ENCODE measurements at regions not wholly inside any gene's neighbourhood (a gene's known extent, or its start where the extent isn't known, plus 50 kb on each side); places are given as distances from the start of the nearest gene placed in this dataset.
A peak's percentile ranks its signal among the peaks of the same experiment; 100 is the strongest.

- H3K27ac ChIP-seq = no peak overlapping the region
- no peak overlapping the region for H3K4me3 ChIP-seq
- H3K36me3 ChIP-seq = no peaks in the 10 kb centered on the region
- H3K4me1 ChIP-seq (replicated peaks) = no peaks in the 10 kb centered on the region
- no peak for TF ChIP-seq POLR2A (IDR thresholded peaks at IDR 0.05)
- no peak for DNase-seq (ENCODE audit: low spot score)
- intact Hi-C loops (cut with DNase I) = no loop called here
- 56% methylated on average over 7 of the region's 7 CpGs for WGBS
- peaks cover 2% of the 10 kb centered on the region for H3K27me3 ChIP-seq (replicated peaks; ENCODE audit: insufficient read depth)
- no peaks in the 10 kb centered on the region for H3K9me3 ChIP-seq
These were observed 83.9 kb upstream of the GJB5 start for GRCh38 chr1:34670982-34671381.

- DNase-seq (ENCODE audit: low spot score) = no peak
These were observed 83.0 kb upstream of the GJB5 start for GRCh38 chr1:34671887-34672286.

GRCh38 chr1:34681480-34682451, 73.1 kb upstream of the GJB5 start:
- no peak for TF ChIP-seq POLR2A (IDR thresholded peaks at IDR 0.05)
- TF ChIP-seq CTCF (IDR thresholded peaks at IDR 0.05) = peak; percentile 41 to 59 (median 50)
- WGBS = 50% methylated on average over 2 of the region's 2 CpGs
- Histone ChIP-seq H3K4me3 (no peak overlapping the region), H3K36me3 (no peaks in the 10 kb centered on the region), H3K9me3 (no peaks in the 10 kb centered on the region), H3K4me1 (replicated peaks) (no peaks in the 10 kb centered on the region), H3K27me3 (replicated peaks; ENCODE audit: insufficient read depth) (no peaks in the 10 kb centered on the region), H3K27ac (no peak overlapping the region)
- DNase-seq (ENCODE audit: low spot score) = peak; percentile 24
- intact Hi-C loops (cut with DNase I) = no loop called here

More at GRCh38 chr1:34671887-34672286, 83.0 kb upstream of the GJB5 start:
- Histone ChIP-seq H3K27ac (no peak overlapping the region), H3K36me3 (no peaks in the 10 kb centered on the region), H3K4me3 (no peak overlapping the region), H3K4me1 (replicated peaks) (no peaks in the 10 kb centered on the region), H3K27me3 (replicated peaks; ENCODE audit: insufficient read depth) (peaks cover 2% of the 10 kb centered on the region), H3K9me3 (no peaks in the 10 kb centered on the region)
- intact Hi-C loops (cut with DNase I) = no loop called here
- no peak for TF ChIP-seq POLR2AphosphoS5 (IDR thresholded peaks at IDR 0.05)
- TF ChIP-seq POLR2A (IDR thresholded peaks at IDR 0.05) = no peak
- no peak for TF ChIP-seq CTCF (IDR thresholded peaks at IDR 0.05)

GRCh38 chr1:34682452-34683223, 72.2 kb upstream of the GJB5 start:
- no peak for DNase-seq (ENCODE audit: low spot score)
- 93% methylated on average over 5 of the region's 5 CpGs for WGBS
- Histone ChIP-seq H3K27ac (no peak overlapping the region), H3K36me3 (no peaks in the 10 kb centered on the region), H3K4me3 (no peak overlapping the region), H3K27me3 (replicated peaks; ENCODE audit: insufficient read depth) (no peaks in the 10 kb centered on the region), H3K9me3 (no peaks in the 10 kb centered on the region), H3K4me1 (replicated peaks) (no peaks in the 10 kb centered on the region)
- intact Hi-C loops (cut with DNase I) = no loop called here
- TF ChIP-seq POLR2AphosphoS5 (IDR thresholded peaks at IDR 0.05) (no peak), CTCF (IDR thresholded peaks at IDR 0.05) (no peak), POLR2A (IDR thresholded peaks at IDR 0.05) (no peak)

- no peak for TF ChIP-seq POLR2AphosphoS5 (IDR thresholded peaks at IDR 0.05)
- no peak for TF ChIP-seq CTCF (IDR thresholded peaks at IDR 0.05)
- TF ChIP-seq POLR2A (IDR thresholded peaks at IDR 0.05) = no peak
- Histone ChIP-seq H3K9me3 (no peaks in the 10 kb centered on the region), H3K36me3 (no peaks in the 10 kb centered on the region), H3K4me3 (no peak overlapping the region), H3K27me3 (replicated peaks; ENCODE audit: insufficient read depth) (no peaks in the 10 kb centered on the region), H3K4me1 (replicated peaks) (no peaks in the 10 kb centered on the region), H3K27ac (no peak overlapping the region)
- no peak for DNase-seq (ENCODE audit: low spot score)
- WGBS = 67% methylated on average over 3 of the region's 3 CpGs
- intact Hi-C loops (cut with DNase I) = no loop called here
These were observed 71.2 kb upstream of the GJB5 start for GRCh38 chr1:34683616-34684015.

Data from prostate gland (tissue), 2 donors.